HepG2 (cell line): ENCODE measurements at regions not wholly inside any gene's neighbourhood (a gene's known extent, or its start where the extent isn't known, plus 50 kb on each side); places are given as distances from the start of the nearest gene placed in this dataset.

Source experiments
- ATAC-seq: fragments of 200-7000 bp; cut with Tn5 transposase; 3 replicates; pipeline ENCODE4 v1.9.1; 2020; ENCODE audit warnings: mild to moderate bottlenecking, moderate library complexity
- BruUV-seq: library from RNA; stranded (reverse); fragments of 400-500 nt; replicated peaks from 2 replicates; lab custom pipeline; 2021; lab: Mats Ljungman, UMichigan
- CTCF ChIA-PET: fragments of 300-600 bp; formaldehyde crosslinking; extraction: SDS; loops from one replicate; lab custom pipeline; 2021; ENCODE audit warnings: low total read pairs, inconsistent platforms, low intra/inter-chr PET ratio; lab: Yijun Ruan, JAX
- POLR2A ChIA-PET: fragments of 350-600 bp; sonication (Branson Sonifier 250); formaldehyde crosslinking; loops from one replicate; lab custom pipeline; 2020; ENCODE audit warnings: antibody characterized with exemption, inconsistent platforms; lab: Yijun Ruan, JAX
- DNase-seq: peaks from one replicate; pipeline ENCODE4 v3.0.0-alpha.2; 2015; ENCODE audit warnings: low spot score
- FAIRE-seq: peaks from 3 replicates; lab custom pipeline; 2011; peaks lifted over from hg19 to GRCh38; lab: Jason Lieb, UNC
- H2AFZ ChIP-seq: one replicate; pipeline ENCODE4 v1.6.1; 2011; ENCODE audit warnings: low read length, inconsistent platforms
- H3K27ac ChIP-seq: fragments of 300-600 bp; 3 replicates; pipeline ENCODE4 v1.8.0; 2011; ENCODE audit warnings: mixed run types, mild to moderate bottlenecking, mixed read lengths, low read length, inconsistent platforms; ENCODE audit not compliant: insufficient read depth; ENCODE audit errors: extremely low read length
- H3K27me3 ChIP-seq, 2 experiments: fragments of 200-600 bp in 1 of 2; 2 replicates in 1 of 2; 3 replicates in 1 of 2; pipeline versions ENCODE4 v1.6.0 to v1.8.0; 2011; ENCODE audit warnings: low read length in 2 of 2, mild to moderate bottlenecking in 2 of 2, moderate library complexity in 2 of 2, inconsistent platforms in 1 of 2; ENCODE audit not compliant: insufficient read depth in 2 of 2, control insufficient read depth in 1 of 2
- H3K36me3 ChIP-seq, 2 experiments: fragments of 200-600 bp in 1 of 2; replicated peaks in 1 of 2; 2 replicates in 1 of 2; 3 replicates in 1 of 2; pipeline versions ENCODE4 v1.5.1 to v1.8.0; 2011; ENCODE audit warnings: low read length in 2 of 2, inconsistent platforms in 1 of 2; ENCODE audit not compliant: insufficient read depth in 2 of 2, control insufficient read depth in 1 of 2
- H3K4me1 ChIP-seq: 2 replicates; pipeline ENCODE4 v1.5.1; 2012; ENCODE audit warnings: low read length, inconsistent platforms; ENCODE audit not compliant: insufficient read depth
- H3K4me2 ChIP-seq: 2 replicates; pipeline ENCODE4 v1.6.0; 2011; ENCODE audit warnings: low read depth, low read length, inconsistent platforms
- H3K4me3 ChIP-seq, 3 experiments: fragments of 200-600 bp in 1 of 3; sonication (generic), shearing (Covaris generic) in 1 of 3; replicated peaks in 1 of 3; 2 replicates each; pipeline ENCODE4 v1.5.1; 2011 to 2016; ENCODE audit warnings: low read length in 3 of 3, inconsistent platforms in 2 of 3, low read depth in 2 of 3, mild to moderate bottlenecking in 2 of 3, control low read depth in 1 of 3, mixed read lengths in 1 of 3; ENCODE audit not compliant: insufficient read depth in 1 of 3
- H3K79me2 ChIP-seq: one replicate; pipeline ENCODE4 v1.6.1; 2011; ENCODE audit warnings: low read length, inconsistent platforms; ENCODE audit not compliant: insufficient read depth
- H3K9ac ChIP-seq: 2 replicates; pipeline ENCODE4 v1.6.0; 2011; ENCODE audit warnings: mild to moderate bottlenecking, low read depth, low read length, inconsistent platforms; ENCODE audit not compliant: insufficient read depth
- H3K9me3 ChIP-seq: 2 replicates; pipeline ENCODE4 v1.5.1; 2012; ENCODE audit warnings: mild to moderate bottlenecking, low read length
- H4K20me1 ChIP-seq: 2 replicates; pipeline ENCODE4 v1.6.0; 2011; ENCODE audit warnings: inconsistent platforms, mild to moderate bottlenecking, low read length, moderate library complexity; ENCODE audit not compliant: insufficient read depth
- ARID4A ChIP-seq: sonication (generic); formaldehyde crosslinking; IDR thresholded peaks from 2 replicates; pipeline ENCODE4 v1.5.0; 2020; ENCODE audit warnings: mild to moderate bottlenecking, missing genetic modification reagents, borderline replicate concordance
- E2F5 ChIP-seq: sonication (generic); formaldehyde crosslinking; conservative IDR thresholded peaks from 2 replicates; pipeline ENCODE4 v1.4.0; 2020; ENCODE audit warnings: missing genetic modification reagents
- ELF3 ChIP-seq: IDR thresholded peaks from 2 replicates; pipeline ENCODE4 v1.6.1; 2016; ENCODE audit warnings: missing genetic modification reagents, missing compliant biosample characterization
- FOXA3 ChIP-seq: IDR thresholded peaks from 2 replicates; pipeline ENCODE4 v1.6.1; 2016; ENCODE audit warnings: missing genetic modification reagents, missing compliant biosample characterization
- GFI1 ChIP-seq: sonication (generic); formaldehyde crosslinking; IDR thresholded peaks from 2 replicates; pipeline ENCODE4 v1.5.0; 2020; ENCODE audit warnings: missing genetic modification reagents, mild to moderate bottlenecking, borderline replicate concordance
- KAT2B ChIP-seq: fragments of 150-350 bp; IDR thresholded peaks from 2 replicates; pipeline ENCODE4 v1.6.1; 2014; ENCODE audit warnings: low read depth, low read length, borderline replicate concordance
- MTA1 ChIP-seq: sonication (generic); formaldehyde crosslinking; IDR thresholded peaks from 2 replicates; pipeline ENCODE4 v1.4.0; 2020; ENCODE audit warnings: missing genetic modification reagents, mild to moderate bottlenecking, borderline replicate concordance
- MTF1 ChIP-seq: sonication (generic); formaldehyde crosslinking; IDR thresholded peaks from 2 replicates; pipeline ENCODE4 v1.5.0; 2020; ENCODE audit warnings: missing genetic modification reagents
- MYC ChIP-seq: sonication (generic); formaldehyde crosslinking; IDR thresholded peaks from 2 replicates; pipeline ENCODE4 v1.9.0; 2021; ENCODE audit warnings: missing genetic modification reagents, borderline replicate concordance
- ONECUT2 ChIP-seq: sonication (generic); formaldehyde crosslinking; IDR thresholded peaks from 2 replicates; pipeline ENCODE4 v1.4.0; 2020; ENCODE audit warnings: missing genetic modification reagents
- PHF5A ChIP-seq: IDR thresholded peaks from one replicate; pipeline ENCODE4 v1.6.1; 2018; ENCODE audit warnings: low read depth, missing genetic modification reagents; ENCODE audit not compliant: unreplicated experiment
- ZBTB26 ChIP-seq: IDR thresholded peaks from 2 replicates; pipeline ENCODE4 v1.6.1; 2016; ENCODE audit warnings: missing compliant biosample characterization, missing genetic modification reagents, borderline replicate concordance
- ZNF564 ChIP-seq: sonication (generic); formaldehyde crosslinking; IDR thresholded peaks from 2 replicates; pipeline ENCODE4 v1.8.1; 2023; ENCODE audit warnings: mild to moderate bottlenecking, missing genetic modification reagents
- ZNF703 ChIP-seq: sonication (generic); formaldehyde crosslinking; IDR thresholded peaks from 2 replicates; pipeline ENCODE4 v1.5.1; 2020; ENCODE audit warnings: missing genetic modification reagents, mild to moderate bottlenecking, moderate library complexity, borderline replicate concordance
- ZNF780A ChIP-seq: sonication (generic); formaldehyde crosslinking; IDR thresholded peaks from 2 replicates; pipeline ENCODE4 v1.8.0; 2022; ENCODE audit warnings: mild to moderate bottlenecking, missing genetic modification reagents, moderate library complexity
- WGBS: methylation state at CpG from one replicate; pipeline ENCODE4 v1.1.6; 2017; ENCODE audit warnings: low lambda C conversion rate; 5-methylcytosine and 5-hydroxymethylcytosine counted together
- in situ Hi-C: cut with HindIII; loops from 2 replicates; pipeline ENCODE4 v1.10.0; 2017; ENCODE audit warnings: low pct_unique_long_range_greater_than_20kb; ENCODE audit not compliant: extremely low pct_ligation_motif_present
- intact Hi-C: fragments of 100-400 bp; cut with micrococcal nuclease; formaldehyde crosslinking; loops from one replicate; pipeline ENCODE4 v1.10.0; 2022; ENCODE audit not compliant: unreplicated experiment

- no peak for TF ChIP-seq MTA1 (CRISPR knock-in tag)
Measured at GRCh38 chr7:155144371-155144770, 74.2 kb downstream of the HTR5A start (continued).

- POLR2A ChIA-PET: no interaction called here
- Histone ChIP-seq H3K9ac (no peak overlapping the region), H3K36me3 (no peaks in the 10 kb centered on the region), H3K79me2 (no peaks in the 10 kb centered on the region), H3K4me1 (no peaks in the 10 kb centered on the region), H3K27me3 (peaks cover 0 to 21% of the 10 kb centered on the region in 2 experiments; a peak in 3 of 5 replicates), H3K27ac (no peak overlapping the region), H2AFZ (no peak overlapping the region), H4K20me1 (no peaks in the 10 kb centered on the region), H3K9me3 (no peaks in the 10 kb centered on the region), H3K4me3 (no peak overlapping the region), H3K4me2 (no peak overlapping the region)
- CTCF ChIA-PET: no interaction called here
- WGBS: 26% methylated on average over 8 of the region's 9 CpGs
- no TSS peak for BruUV-seq
- no peak for DNase-seq
- in situ Hi-C loops: no loop called here
- no peak for ATAC-seq
- FAIRE-seq: no peak
- intact Hi-C loops: no loop called here
- TF ChIP-seq ZNF564 (CRISPR knock-in tag) (no peak), ARID4A (CRISPR knock-in tag) (no peak), FOXA3 (CRISPR knock-in tag) (no peak), GFI1 (CRISPR knock-in tag) (no peak), ZNF780A (CRISPR knock-in tag) (no peak), MTF1 (CRISPR knock-in tag) (no peak), MYC (no peak), KAT2B (no peak), ELF3 (CRISPR knock-in tag) (no peak), E2F5 (no peak), ZBTB26 (CRISPR knock-in tag) (no peak), ZNF703 (CRISPR knock-in tag) (no peak), PHF5A (no peak), ONECUT2 (CRISPR knock-in tag) (no peak)
Measured at GRCh38 chr7:155145477-155146255, 75.5 kb downstream of the HTR5A start.
